ENCODE measurements at regions not wholly inside any gene's neighbourhood (a gene's known extent, or its start where the extent isn't known, plus 50 kb on each side); places are given as distances from the start of the nearest gene placed in this dataset.

GRCh38 chr2:149860276-149860921, 272.8 kb upstream of the MMADHC start:
- Histone ChIP-seq H4K20me1 (ENCODE audit: insufficient read depth) (no peaks in the 10 kb centered on the region), H3K79me2 (ENCODE audit: insufficient read depth, low read length) (no peaks in the 10 kb centered on the region), H3K4me2 (ENCODE audit: low read length) (no peak overlapping the region), H3K9me3 (ENCODE audit: control insufficient read depth in 1 of 2, insufficient read depth in 1 of 2, low read depth in 1 of 2, low read length in 2 of 2) (no peaks in the 10 kb centered on the region), H3K27ac (ENCODE audit: low read depth, low read length) (no peak overlapping the region), H3K9me2 (ENCODE audit: insufficient read depth) (no peaks in the 10 kb centered on the region), H3K36me3 (ENCODE audit: control insufficient read depth in 1 of 2, insufficient read depth in 2 of 2, low read length in 2 of 2) (no peaks in the 10 kb centered on the region), H3K4me1 (ENCODE audit: control insufficient read depth in 1 of 2, insufficient read depth in 2 of 2, low read length in 2 of 2) (no peaks in the 10 kb centered on the region; a peak in 1 of 4 replicates), H2AFZ (ENCODE audit: low read depth, low read length, poor library complexity, severe bottlenecking) (no peak overlapping the region), H3K9ac (ENCODE audit: low read length) (no peak overlapping the region), H3K4me3 (replicated peaks in 1 of 2; ENCODE audit: low read depth in 1 of 2, low read length in 2 of 2) (no peak overlapping the region), H3K27me3 (ENCODE audit: insufficient read depth, low read length) (no peaks in the 10 kb centered on the region)
- intact Hi-C loops (cut with micrococcal nuclease): no loop called here
- ChIA-PET RAD21 (ENCODE audit: low non-redundant PET in 1 of 2, low total read pairs in 2 of 2, uncharacterized antibody in 2 of 2, unreplicated experiment in 2 of 2) (no interaction called here), POLR2A (no interaction called here), CTCF (no interaction called here)
- DNase-seq (ENCODE audit: low read depth, low spot score): no peak
- no peak for ATAC-seq
- no TSS peak for BruUV-seq (replicated peaks)
- no peak for TF ChIP-seq RAD21 (IDR thresholded peaks at IDR 0.05; ENCODE audit: low read depth)
- TF ChIP-seq JUND (IDR thresholded peaks at IDR 0.05): no peak
- no peak for TF ChIP-seq EZH2phosphoT487 (IDR thresholded peaks at IDR 0.05; ENCODE audit: borderline replicate concordance)
- TF ChIP-seq MAX (IDR thresholded peaks at IDR 0.05): no peak
- no peak for TF ChIP-seq POLR2A (IDR thresholded peaks at IDR 0.05; ENCODE audit: borderline replicate concordance, extremely low read depth, insufficient read depth, insufficient read length)
- no peak for TF ChIP-seq CBX3 (IDR thresholded peaks at IDR 0.05; ENCODE audit: low read depth)
- no peak for TF ChIP-seq ZNF274 (IDR thresholded peaks at IDR 0.05; ENCODE audit: low read depth, low read length)

GRCh38 chr2:149858901-149859634, 271.5 kb upstream of the MMADHC start:
- H4K20me1 ChIP-seq (ENCODE audit: insufficient read depth): no peaks in the 10 kb centered on the region
- no peak overlapping the region for H3K4me3 ChIP-seq (replicated peaks in 1 of 2; ENCODE audit: low read depth in 1 of 2, low read length in 2 of 2)
- H3K9me2 ChIP-seq (ENCODE audit: insufficient read depth): no peaks in the 10 kb centered on the region
- no peak overlapping the region for H3K4me2 ChIP-seq (ENCODE audit: low read length)
- ChIA-PET POLR2A (no interaction called here), CTCF (no interaction called here), RAD21 (ENCODE audit: low non-redundant PET in 1 of 2, low total read pairs in 2 of 2, uncharacterized antibody in 2 of 2, unreplicated experiment in 2 of 2) (no interaction called here)
- intact Hi-C loops (cut with micrococcal nuclease): no loop called here
- no TSS peak for BruUV-seq (replicated peaks)
- no peaks in the 10 kb centered on the region for H3K36me3 ChIP-seq (ENCODE audit: control insufficient read depth in 1 of 2, insufficient read depth in 2 of 2, low read length in 2 of 2)
- no peak overlapping the region for H2AFZ ChIP-seq (ENCODE audit: low read depth, low read length, poor library complexity, severe bottlenecking)
- no peak overlapping the region for H3K27ac ChIP-seq (ENCODE audit: low read depth, low read length)
- H3K4me1 ChIP-seq (ENCODE audit: control insufficient read depth in 1 of 2, insufficient read depth in 2 of 2, low read length in 2 of 2): no peaks in the 10 kb centered on the region; a peak in 1 of 4 replicates
- DNase-seq (ENCODE audit: low read depth, low spot score) (no peak), ATAC-seq (no peak)
- no peaks in the 10 kb centered on the region for H3K27me3 ChIP-seq (ENCODE audit: insufficient read depth, low read length)
- H3K9me3 ChIP-seq (ENCODE audit: control insufficient read depth in 1 of 2, insufficient read depth in 1 of 2, low read depth in 1 of 2, low read length in 2 of 2): no peaks in the 10 kb centered on the region
- no peaks in the 10 kb centered on the region for H3K79me2 ChIP-seq (ENCODE audit: insufficient read depth, low read length)
- H3K9ac ChIP-seq (ENCODE audit: low read length): no peak overlapping the region
- TF ChIP-seq YY1 (IDR thresholded peaks at IDR 0.05; ENCODE audit: extremely low read depth, insufficient replicate concordance, low read depth, low read length) (no peak), ATF3 (IDR thresholded peaks at IDR 0.05) (no peak), ZNF274 (IDR thresholded peaks at IDR 0.05; ENCODE audit: low read depth, low read length) (no peak), POLR2AphosphoS5 (IDR thresholded peaks at IDR 0.05; ENCODE audit: low read depth, low read length) (no peak), ELF1 (IDR thresholded peaks at IDR 0.05; ENCODE audit: borderline replicate concordance, low read depth) (no peak), REST (IDR thresholded peaks at IDR 0.05; ENCODE audit: low read depth) (no peak), CTCF (IDR thresholded peaks at IDR 0.05 in 2 of 3, conservative IDR thresholded peaks at IDR 0.05 in 1 of 3; ENCODE audit: borderline replicate concordance in 1 of 3, insufficient read depth in 1 of 3, low read depth in 2 of 3, low read length in 2 of 3) (no peak), SP1 (IDR thresholded peaks at IDR 0.05; ENCODE audit: low read depth) (no peak)
